Nephron (organoid): ENCODE measurements at regions not wholly inside any gene's neighbourhood (a gene's known extent, or its start where the extent isn't known, plus 50 kb on each side); places are given as distances from the start of the nearest gene placed in this dataset.

Experiments
- H3K27ac Mint-ChIP-seq, 3 experiments: 2 replicates each; pipeline ENCODE4 v1.8.0; 2020; ENCODE audit warnings: mixed read lengths in 3 of 3, mild to moderate bottlenecking in 2 of 3, moderate library complexity in 1 of 3
- H3K27me3 Mint-ChIP-seq: 2 replicates; pipeline ENCODE4 v1.8.0; 2021; ENCODE audit warnings: low read depth, mild to moderate bottlenecking, moderate library complexity, mixed read lengths
- H3K36me3 Mint-ChIP-seq: 2 replicates; pipeline ENCODE4 v1.8.0; 2020; ENCODE audit warnings: low read depth, mixed read lengths
- H3K4me1 Mint-ChIP-seq: 2 replicates; pipeline ENCODE4 v1.8.0; 2020; ENCODE audit warnings: mixed read lengths
- H3K4me3 Mint-ChIP-seq, 3 experiments: 2 replicates each; pipeline ENCODE4 v1.8.0; 2020; ENCODE audit warnings: mild to moderate bottlenecking in 3 of 3, mixed read lengths in 3 of 3, moderate library complexity in 2 of 3
- H3K9me3 Mint-ChIP-seq: 2 replicates; pipeline ENCODE4 v1.8.0; 2020; ENCODE audit warnings: mixed read lengths
- TF ChIP-seq, protein P1 (sequence below), 3 experiments: fragments of 200-600 bp; sonication (generic); IDR thresholded peaks; one replicate each; pipeline ENCODE4 v1.5.0; 2021; ENCODE audit warnings: antibody characterized with exemption in 3 of 3; ENCODE audit not compliant: unreplicated experiment in 3 of 3

DNA sequence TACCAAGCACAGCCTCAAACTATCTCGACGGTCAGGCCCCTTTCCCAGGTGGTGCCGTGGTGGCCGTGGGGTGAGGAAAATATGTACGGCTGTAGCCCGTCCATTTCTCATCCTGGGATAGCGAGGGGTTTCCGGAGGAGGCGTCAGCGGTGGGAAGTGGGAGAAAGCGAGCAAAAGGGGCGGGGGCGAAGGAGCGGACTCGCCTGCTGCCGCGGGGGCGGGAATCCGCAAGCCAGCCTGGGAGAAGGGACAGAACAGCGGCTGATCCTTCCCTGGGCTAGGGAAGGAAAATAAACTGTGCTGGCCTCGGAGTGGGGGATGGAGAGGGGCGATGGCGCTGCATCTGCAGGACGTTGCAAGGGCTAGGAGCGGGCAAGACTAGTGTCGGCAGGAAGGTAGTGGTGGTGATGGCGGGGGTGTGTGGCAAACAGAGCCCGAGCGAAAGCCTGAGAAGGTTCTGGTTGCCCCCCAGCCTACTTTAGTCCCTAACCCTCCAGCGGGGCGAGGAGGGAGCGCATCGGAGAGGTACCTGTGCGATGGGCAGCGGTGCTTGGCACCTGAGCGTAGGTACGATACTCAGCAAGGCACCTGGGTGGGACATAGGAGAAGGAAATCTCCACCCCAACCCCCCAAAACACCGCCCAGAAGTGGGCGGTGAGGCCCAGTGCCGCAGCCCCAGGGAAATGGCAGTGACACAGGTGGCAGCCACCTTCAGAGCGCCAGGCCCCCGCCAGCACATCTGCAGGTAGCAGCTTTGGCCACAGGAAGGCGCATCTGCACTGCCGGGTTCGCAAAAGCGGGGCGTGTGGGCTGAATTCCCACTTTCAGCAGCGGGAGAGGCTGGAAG lies 49.9 kb upstream of the STEAP1B start:
- peak overlapping the region; percentile 75 to 93 (median 86) for H3K4me3 Mint-ChIP-seq
- TF ChIP-seq, protein P1, sequence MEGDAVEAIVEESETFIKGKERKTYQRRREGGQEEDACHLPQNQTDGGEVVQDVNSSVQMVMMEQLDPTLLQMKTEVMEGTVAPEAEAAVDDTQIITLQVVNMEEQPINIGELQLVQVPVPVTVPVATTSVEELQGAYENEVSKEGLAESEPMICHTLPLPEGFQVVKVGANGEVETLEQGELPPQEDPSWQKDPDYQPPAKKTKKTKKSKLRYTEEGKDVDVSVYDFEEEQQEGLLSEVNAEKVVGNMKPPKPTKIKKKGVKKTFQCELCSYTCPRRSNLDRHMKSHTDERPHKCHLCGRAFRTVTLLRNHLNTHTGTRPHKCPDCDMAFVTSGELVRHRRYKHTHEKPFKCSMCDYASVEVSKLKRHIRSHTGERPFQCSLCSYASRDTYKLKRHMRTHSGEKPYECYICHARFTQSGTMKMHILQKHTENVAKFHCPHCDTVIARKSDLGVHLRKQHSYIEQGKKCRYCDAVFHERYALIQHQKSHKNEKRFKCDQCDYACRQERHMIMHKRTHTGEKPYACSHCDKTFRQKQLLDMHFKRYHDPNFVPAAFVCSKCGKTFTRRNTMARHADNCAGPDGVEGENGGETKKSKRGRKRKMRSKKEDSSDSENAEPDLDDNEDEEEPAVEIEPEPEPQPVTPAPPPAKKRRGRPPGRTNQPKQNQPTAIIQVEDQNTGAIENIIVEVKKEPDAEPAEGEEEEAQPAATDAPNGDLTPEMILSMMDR (IDR thresholded peaks at IDR 0.05; ENCODE audit: unreplicated experiment in 3 of 3), result peak; percentile 41 to 56 (median 42)
- no peaks in the 10 kb centered on the region for H3K36me3 Mint-ChIP-seq
- H3K27ac Mint-ChIP-seq, result peak overlapping the region in 1 of 3 experiments; percentile 54
- H3K9me3 Mint-ChIP-seq, result no peaks in the 10 kb centered on the region
- peaks cover 65% of the 10 kb centered on the region for H3K27me3 Mint-ChIP-seq
- H3K4me1 Mint-ChIP-seq, result peaks cover 33% of the 10 kb centered on the region
